HG03460 (cell line): ENCODE measurements at regions not wholly inside any gene's neighbourhood (a gene's known extent, or its start where the extent isn't known, plus 50 kb on each side); places are given as distances from the start of the nearest gene placed in this dataset.
A peak's percentile ranks its signal among the peaks of the same experiment; 100 is the strongest.
"Not testable (repeated sequence)": the region's sequence is repeated elsewhere in the genome, so short reads cannot be mapped to it uniquely, and the experiment has no call there.

Source experiments
- ATAC-seq: cut with Tn5 transposase; IDR thresholded peaks from one replicate; pipeline ENCODE4 v1.9.1; 2021; ENCODE audit not compliant: unreplicated experiment

DNA sequence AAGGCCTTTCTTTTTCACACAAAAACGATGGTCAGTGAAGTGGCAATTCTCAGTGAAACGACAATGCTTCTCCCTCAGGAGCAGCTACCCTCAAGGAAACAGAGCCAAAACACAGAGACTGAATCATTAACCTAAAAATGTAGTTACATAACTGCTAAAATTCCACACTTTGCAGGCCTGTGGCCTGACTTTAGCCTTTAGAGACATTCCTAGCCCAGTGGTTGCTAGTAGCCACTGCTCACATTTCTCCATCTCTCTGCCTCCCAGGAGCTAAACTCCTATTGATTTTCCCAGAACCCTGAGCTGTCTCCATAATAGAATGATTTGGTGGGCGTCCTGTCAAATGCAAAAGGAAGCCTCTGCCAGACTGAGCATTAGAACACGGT is 630.1 kb upstream of the KCNMB2 start:
- no peak for ATAC-seq

DNA sequence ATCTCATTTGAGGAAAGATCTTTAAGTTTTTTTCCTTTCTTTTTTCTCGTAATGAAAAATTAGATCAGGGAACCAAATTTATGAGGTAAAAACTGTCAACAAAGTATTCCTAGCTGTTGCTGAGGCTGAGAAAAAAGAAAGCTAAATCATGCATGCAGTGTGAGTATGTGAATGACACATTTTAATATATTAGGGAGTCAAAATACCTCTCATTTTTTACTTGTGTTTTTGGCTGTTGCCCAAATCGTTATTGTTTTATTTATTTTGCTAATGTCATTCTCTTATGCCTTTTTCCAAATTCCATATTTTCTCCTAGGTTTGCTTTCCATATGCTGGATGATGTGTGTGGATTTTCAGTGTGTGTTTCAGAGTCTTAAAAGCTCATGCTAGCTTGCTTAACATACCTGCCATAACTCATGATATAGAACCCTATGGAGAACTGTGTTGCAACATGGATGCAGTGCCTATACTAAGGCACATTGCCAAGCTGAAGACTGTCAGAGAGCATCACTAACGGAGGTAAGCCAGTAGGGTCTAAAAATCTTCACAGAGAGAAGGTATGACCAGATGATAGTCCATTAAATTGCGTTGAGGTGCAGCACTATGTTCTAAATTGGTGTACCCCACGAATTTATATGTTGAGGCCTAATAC is 629.5 kb upstream of the KCNMB2 start:
- ATAC-seq = no peak

DNA sequence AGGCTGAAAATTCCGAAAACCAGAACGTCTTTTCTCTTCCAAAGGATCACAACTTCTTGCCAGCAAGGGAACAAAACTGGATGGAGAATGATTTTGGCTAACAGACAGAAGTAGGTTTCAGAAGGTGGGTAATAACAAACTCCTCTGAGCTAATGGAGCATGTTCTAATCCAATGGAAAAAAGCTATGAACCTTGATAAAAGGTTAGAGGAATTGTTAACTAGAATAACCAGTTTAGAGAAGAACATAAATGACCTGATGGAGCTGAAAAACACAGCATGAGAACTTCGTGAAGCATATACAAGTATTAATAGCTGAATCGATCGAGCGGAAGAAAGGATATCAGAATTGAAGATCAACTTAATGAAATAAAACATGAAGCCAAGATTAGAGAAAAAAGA is 626.7 kb upstream of the KCNMB2 start:
- not testable (repeated sequence) for ATAC-seq

DNA sequence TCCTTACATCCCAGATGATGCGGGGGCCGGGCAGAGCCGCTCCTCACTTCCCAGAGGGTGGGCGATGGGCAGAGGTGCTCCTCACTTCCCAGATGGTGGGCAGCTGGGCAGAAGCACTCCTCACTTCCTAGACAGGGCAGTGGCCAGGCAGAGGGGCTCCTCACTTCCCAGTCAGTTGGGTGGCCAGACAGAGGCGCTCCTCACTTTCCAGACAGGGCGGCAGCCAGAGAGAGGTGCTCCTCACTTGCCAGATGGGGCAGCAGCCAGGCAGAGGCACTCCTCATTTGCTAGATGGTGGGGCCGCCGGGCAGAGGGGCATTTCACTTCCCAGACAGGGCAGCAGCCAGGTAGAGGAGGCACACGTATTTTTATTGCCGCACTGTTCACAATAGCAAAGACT is 622.0 kb upstream of the KCNMB2 start:
- ATAC-seq = no peak

DNA sequence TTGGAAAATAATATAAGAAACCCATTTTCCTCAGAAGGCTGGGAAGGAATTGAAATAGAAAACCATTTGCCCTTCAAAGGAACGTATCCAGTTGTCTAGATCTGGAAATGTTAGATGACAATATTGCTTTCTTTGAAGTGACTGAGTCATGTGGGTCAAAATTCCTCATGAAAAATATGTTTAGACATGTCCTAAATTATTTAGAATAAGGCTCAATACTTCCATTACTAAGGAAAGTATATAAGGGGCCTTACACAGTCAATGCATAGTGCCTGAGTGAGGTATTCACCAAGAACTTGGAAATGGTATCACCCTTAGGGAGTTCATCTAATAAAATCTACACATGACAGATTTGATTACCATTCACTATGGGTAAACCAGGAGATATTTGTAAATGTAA is 619.8 kb upstream of the KCNMB2 start:
- no peak for ATAC-seq

DNA sequence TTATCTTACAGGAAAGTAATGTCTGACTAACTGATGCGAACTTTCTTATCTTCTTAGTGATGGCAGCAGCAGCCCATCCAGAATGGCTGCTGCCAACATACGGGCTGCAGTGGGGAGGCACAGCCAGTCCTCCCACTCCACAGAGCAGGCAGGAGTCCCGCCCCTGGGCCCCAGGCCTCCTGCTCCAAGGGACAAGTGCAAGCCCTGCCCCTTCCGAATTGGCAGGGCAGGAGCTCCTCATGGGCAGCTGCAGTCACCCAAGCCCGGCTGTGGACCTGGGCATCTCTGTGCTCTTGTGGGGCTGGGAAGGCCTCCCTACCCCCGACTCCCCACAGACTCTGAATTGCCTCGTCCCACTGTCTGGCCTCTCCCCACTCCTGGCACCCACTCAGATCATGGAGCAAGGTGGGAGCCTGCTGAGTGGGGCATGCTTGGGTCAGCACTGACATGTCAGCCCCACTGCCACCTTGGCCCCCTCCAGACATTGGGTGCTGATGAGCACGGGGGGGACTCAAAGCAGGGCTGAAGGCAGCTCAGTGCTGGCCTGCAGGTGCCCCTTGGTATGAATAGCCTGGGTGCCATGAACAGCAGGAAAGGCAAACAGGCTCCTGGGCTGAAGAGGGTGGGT is 618.9 kb upstream of the KCNMB2 start:
- ATAC-seq = no peak

DNA sequence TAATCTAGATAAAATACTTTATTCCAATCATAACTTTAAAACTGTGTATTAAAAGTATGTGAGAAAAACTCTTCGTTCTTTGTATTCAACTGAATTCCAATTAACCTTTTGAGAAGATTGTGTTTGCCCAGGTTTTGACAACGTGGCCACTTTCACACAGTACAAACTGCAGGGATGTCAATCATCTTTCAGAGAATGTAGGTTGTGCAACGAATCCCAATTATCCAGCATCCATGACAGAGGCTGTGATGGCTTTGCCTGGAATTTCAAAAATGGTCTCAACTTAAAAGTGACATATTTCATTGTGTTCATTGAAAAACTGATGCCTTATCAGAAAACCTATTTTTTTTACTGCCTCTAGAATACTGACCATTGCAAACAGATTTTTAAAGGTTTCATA is 615.1 kb upstream of the KCNMB2 start:
- ATAC-seq = no peak

DNA sequence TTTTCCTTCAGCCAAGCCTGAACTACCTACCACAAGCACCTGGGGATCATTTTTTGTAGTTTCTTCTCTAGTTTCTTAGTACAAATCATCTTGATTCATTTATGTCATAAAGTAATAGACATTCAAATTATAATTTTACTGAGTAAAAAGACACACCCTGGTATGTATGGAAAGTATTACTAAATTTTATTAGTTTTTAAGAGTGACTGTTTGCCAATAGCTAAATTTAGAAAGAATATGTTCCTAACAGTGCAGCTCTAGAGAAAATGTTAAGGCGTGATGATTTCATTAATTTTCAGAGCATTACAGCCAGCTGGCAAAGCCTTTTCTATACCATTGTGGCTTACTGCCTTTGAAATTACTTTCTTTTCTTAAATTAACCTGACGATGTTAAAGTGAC is 612.0 kb upstream of the KCNMB2 start:
- ATAC-seq = no peak

DNA sequence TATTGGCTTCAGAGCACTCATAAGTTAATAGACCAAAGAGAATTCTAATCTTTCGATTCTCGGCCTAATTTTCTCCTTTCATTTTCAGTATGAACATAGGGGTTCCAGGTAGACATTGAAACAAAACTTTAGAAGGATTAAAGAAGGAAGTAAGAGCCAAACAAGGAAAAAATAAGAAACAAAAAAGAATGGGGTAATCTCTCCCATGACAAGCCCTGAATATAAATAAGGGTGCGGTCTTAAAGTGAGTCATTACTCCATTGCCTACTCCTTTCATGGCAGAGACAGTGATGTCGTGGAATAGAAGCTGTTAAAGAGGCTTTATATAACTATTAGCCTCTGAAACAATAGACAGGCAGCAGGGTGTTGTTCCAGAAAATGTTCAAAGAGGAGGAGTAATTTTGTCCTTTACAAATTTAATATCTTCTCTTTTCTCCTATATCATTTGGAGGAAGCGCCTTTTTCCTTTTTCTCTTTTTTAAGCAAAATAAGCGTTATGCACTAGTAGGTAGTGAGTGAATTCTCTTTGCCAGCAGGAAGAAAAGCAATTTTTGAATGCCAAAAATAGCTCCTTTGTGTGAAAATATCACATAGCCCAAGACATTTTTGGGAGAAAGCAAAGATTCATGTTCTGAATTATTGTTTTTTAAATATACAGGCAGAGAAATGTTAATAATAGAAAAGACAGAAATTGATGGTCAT is 607.9 kb upstream of the KCNMB2 start:
- peak; percentile 53 for ATAC-seq

DNA sequence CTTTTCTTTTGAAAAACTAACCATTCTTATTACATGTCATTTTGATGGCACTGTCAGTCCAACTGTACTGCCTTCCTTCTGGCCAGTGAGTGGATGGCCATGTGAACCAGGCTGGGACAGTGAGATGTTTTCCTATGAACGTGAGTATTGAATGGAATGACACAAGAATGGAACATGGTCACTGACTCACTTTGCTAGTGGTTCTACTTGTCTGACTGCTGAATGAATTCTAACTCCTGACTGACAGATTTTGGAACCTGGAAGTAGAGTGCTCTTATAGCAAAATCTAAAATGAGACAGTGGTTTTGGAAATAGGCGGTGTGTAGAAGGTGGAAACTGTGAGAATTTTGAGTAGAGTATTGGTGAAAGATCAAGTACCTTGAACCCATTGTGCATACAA is 606.9 kb upstream of the KCNMB2 start:
- ATAC-seq = no peak

DNA sequence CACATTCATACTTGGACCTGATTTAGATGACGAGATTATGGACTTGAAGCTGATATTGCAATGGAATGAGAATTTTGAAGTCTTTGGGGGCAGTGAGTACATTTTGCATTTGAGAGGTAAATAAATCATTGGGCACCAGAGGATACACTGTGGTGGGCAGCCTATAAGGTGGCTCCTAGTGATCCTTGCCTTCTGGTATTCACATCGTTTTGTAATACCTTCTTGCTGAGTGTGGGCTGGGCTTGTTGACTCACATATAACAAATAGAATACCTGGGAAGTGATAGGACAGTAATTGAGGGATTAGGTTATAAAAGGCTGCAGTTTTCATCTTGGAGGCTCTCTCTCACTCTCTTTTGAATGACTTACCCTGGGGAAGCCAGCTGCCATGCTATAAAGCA is 605.5 kb upstream of the KCNMB2 start:
- ATAC-seq = no peak

DNA sequence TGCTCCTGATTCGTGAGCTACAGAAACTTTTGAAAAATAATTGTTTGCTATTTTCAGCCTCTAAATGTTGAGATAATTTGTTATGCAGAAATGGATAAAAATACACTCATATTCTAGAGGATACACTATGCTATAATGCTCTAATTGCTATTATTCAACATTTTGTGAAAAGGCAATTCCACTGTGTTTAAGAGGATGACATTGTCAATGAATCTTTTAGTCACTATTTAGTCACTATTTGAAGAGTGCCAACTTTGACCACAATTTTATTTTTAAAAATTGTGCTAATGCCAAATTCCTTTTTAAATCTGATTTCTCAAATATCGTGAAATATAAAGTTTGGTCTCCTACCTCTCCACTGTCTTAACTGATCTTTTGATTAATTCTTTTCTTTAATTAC is 604.9 kb upstream of the KCNMB2 start:
- no peak for ATAC-seq

DNA sequence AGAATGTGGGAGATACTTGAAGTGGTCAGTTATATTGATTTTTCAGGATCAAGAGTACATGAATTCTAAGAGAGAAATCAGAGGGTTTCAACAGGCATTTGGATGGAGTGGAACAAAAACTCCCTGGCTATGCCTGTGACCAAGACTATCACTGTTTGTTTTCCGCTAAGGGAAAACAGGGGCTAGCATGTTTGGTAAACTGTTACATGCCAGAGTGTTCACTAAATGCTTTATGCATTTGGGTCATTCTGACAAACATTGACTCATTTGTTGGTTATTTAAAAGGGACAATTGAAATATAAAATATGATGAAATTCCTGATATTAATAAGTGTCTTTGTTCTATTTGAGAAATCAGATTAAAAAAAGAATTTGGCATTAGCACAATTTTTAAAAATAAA is 603.9 kb upstream of the KCNMB2 start:
- no peak for ATAC-seq

DNA sequence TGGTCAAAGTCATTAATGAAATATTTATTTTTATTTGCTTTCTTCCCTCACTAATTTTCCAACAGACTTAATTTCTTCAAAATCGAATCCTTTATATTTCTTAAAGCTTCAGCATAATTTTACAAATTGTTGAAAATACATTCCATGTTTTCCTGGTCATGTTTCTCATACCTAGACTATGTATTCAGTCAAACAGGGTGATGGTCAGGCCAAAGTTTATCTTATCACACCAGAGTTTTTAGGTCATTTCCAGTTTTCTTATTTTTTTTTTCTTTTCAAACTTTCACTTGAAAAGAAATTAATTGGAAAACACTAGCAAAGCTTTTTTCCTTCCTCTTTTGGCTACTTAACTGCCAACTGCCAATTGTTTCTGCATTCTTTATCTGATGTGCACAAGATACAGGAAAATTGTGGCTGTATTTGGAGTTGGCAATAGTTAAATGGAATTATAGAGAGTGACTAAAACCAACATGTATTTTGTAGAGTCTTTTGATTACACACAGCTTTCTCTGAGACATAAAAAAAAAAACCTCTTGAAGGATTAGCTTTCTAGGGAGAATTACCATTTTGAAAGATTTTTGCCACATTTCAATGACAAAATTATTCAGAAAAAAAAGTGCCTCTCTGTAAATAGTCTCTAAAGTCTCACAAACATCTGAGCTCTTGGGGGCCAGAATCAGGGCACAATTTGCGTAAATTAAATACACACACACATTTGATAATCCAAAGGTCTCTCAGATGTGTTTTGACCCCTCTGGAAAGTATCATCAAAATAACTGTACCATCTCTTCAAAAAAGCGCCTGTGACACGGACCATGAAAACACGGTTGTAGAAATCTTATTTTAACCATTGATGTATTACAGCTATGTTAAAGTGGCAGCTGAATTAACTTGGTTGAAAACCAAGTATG is 603.2 kb upstream of the KCNMB2 start:
- no peak for ATAC-seq

DNA sequence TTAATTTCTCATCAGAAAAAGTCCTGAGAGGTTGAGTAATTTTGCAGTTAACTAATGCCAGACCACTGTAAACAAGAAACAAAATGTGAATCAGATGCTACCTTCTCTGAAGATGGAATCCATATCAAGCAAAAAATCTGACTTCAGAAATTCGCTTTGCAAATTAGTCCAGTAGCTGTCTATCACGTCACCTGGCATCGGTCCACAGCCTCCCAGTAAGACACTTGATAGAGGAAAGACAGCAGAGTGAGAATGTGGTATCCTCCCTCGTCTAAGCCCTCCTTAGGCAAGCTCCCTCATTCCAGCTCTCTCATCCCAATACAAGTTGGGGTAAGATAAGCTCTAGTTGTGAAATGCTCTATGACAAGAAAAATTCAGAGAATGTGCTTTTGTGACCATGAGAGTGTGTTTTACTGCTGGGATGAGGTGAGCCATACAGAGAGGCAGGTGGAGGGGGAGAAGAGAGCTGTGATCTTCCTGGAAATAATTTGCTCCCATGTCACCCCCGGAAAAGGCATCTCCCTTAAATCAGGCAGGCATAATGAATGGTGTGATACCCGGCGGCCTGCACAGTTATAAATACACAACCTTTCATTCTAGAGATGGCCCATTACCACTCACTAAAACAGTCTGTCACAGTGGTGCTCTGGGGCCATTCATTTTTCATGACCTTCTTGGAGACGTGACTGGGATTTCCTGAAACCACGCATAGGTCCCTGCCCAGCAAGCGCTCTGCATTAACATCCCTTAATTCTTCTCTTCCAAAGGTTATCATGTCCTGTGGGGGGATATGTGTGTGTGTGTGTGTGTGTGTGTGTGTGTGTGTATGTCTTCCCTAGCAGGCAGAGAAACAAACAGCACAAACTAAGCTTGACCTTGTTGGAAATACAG is 602.0 kb upstream of the KCNMB2 start:
- ATAC-seq = no peak

DNA sequence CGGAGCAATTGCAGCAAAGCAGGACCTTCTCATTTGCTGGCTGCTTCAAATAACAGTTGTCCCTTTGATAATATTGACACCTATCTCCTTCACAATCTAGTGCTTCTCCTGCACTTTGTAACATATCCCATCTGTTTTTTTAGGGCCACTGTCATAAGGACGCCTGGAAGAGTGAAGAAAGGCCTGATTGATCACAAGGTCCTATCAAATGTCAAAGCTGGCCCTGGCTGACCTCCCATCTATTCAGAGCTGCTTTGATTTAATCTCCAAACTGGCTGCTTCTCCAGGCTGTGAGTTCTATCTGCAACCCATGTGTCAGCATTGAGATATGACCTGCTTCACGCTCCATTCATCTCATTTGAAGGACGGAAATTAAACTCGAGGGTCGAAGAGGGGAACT is 601.2 kb upstream of the KCNMB2 start:
- ATAC-seq = no peak

DNA sequence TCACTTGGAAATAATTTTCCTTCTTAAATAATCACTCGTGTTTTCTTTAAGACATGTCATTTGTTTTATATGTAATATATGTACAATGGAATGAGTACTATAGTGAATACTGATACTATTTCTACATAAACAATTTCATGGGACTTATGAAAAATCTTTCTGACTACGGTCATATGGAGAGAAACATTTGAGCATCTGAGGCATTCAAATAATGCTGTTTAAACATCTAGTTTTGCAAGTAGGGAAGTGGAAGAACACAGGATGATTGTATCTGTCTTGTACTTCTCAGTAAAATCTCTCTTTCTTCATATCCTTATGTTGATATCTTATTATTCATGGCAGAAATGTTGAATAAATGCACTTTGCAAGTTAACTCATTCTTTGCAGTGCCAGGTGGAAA is 599.5 kb upstream of the KCNMB2 start:
- ATAC-seq = no peak

DNA sequence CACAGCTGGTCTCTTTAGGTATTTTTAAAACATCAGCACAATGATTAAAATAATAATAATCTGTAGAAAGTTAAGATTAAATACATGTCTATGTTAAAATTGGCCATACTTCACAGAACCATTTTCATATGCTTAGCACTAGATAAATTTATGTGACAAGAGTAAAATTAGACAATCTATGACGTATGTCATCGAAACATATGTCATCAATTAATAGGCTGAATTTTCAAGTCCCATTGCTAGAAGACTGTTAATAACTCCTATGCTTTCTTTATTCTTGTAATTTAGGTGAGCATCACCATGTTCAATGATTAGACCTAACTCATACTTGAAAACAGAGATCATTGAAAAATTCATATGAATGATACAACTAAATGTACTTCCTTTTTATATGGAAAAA is 593.3 kb upstream of the KCNMB2 start:
- ATAC-seq = no peak

DNA sequence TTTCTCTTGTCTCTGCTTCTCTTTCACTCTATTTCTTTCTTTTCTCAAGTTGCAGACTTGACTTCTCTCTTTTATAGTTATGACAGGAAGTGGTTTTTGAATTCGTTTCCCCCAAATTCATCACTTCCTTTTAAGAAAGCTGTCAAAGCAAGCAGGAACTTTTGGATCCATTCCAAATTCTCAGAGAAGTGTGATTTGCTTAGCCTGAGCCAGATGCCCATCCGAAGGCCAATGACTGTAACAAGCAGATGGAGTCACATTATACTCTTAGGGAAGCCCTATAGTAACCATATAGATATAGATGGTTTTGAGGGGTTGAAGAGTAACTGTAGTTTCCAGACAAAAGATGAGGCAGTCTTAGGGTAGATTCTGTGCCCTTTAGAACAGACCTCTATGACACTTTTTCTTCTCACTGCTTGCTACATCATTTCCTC is 592.0 kb upstream of the KCNMB2 start:
- ATAC-seq = no peak

DNA sequence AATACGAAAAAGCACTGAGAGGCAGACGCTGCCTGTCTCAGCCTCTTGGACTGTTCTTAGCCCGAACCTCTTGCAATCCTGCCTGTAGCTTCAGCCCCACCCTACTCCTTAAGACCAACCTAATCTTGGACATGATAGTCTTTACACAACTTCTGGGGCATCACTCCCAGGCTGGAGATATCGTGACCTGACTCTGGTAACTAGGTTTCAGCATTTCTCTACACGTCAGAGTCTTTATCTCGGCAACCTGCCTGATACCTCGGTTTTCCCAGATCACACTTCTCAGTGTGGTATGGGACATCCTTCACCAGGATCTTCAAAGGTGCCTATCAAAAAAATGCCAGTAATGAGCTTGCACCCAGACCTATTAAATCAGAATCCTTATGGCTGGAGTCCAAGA is 590.2 kb upstream of the KCNMB2 start:
- ATAC-seq = no peak

DNA sequence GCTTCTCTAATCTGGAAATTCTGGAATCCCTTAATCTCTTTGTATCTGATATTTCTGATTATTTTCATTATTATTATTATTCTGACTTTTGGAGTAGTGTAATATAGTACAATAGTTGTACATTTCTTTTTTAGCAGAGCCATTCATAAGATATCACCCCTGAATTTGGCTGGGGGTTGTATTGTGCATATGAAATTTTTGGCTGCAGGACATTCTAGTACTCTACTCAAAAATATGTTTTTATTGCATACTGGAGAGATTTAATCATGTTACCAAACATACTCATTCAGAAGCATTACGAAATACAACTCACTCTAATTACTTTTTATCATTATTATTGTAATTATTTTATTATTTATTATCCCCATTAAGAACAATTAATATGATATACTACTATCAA is 589.7 kb upstream of the KCNMB2 start:
- ATAC-seq = no peak
